Glutamatergic neuron (in vitro differentiated cells): ENCODE measurements at regions not wholly inside any gene's neighbourhood (a gene's known extent, or its start where the extent isn't known, plus 50 kb on each side); places are given as distances from the start of the nearest gene placed in this dataset.
A peak's percentile ranks its signal among the peaks of the same experiment; 100 is the strongest.

Experiments
- DNase-seq: peaks from one replicate; pipeline ENCODE4 v3.0.0; 2022
- H3K27ac Mint-ChIP-seq: one replicate; pipeline ENCODE4 v1.8.0; 2020; ENCODE audit warnings: mild to moderate bottlenecking, mixed read lengths, inconsistent platforms; ENCODE audit not compliant: unreplicated experiment
- H3K27me3 Mint-ChIP-seq: one replicate; pipeline ENCODE4 v1.8.0; 2020; ENCODE audit warnings: mild to moderate bottlenecking, moderate library complexity, mixed read lengths, inconsistent platforms; ENCODE audit not compliant: unreplicated experiment
- H3K36me3 Mint-ChIP-seq: one replicate; pipeline ENCODE4 v1.8.0; 2020; ENCODE audit warnings: mild to moderate bottlenecking, mixed read lengths, inconsistent platforms; ENCODE audit not compliant: unreplicated experiment
- H3K4me1 Mint-ChIP-seq: one replicate; pipeline ENCODE4 v1.8.0; 2020; ENCODE audit warnings: mild to moderate bottlenecking, low read depth, mixed read lengths, inconsistent platforms; ENCODE audit not compliant: unreplicated experiment
- H3K4me3 Mint-ChIP-seq: one replicate; pipeline ENCODE4 v1.8.0; 2020; ENCODE audit warnings: mild to moderate bottlenecking, mixed read lengths, inconsistent platforms; ENCODE audit not compliant: unreplicated experiment
- H3K9me3 Mint-ChIP-seq: one replicate; pipeline ENCODE4 v1.8.0; 2020; ENCODE audit warnings: mild to moderate bottlenecking, moderate library complexity, mixed read lengths, inconsistent platforms; ENCODE audit not compliant: unreplicated experiment
- CTCF ChIP-seq: fragments of 200-600 bp; sonication (generic); IDR thresholded peaks from one replicate; pipeline ENCODE4 v1.5.0; 2021; ENCODE audit not compliant: partially characterized antibody, unreplicated experiment

- Mint-ChIP-seq H3K9me3 (peaks cover 13% of the 10 kb centered on the region), H3K27me3 (no peaks in the 10 kb centered on the region), H3K4me3 (no peak overlapping the region), H3K4me1 (no peaks in the 10 kb centered on the region), H3K36me3 (peaks cover 4% of the 10 kb centered on the region), H3K27ac (no peak overlapping the region)
- no peak for DNase-seq
- TF ChIP-seq CTCF, result no peak
Measured at GRCh38 chr19:57050863-57051262, 68.9 kb upstream of the USP29 start.

GRCh38 chr19:57052081-57052480 is 67.7 kb upstream of the USP29 start:
- no peaks in the 10 kb centered on the region for H3K36me3 Mint-ChIP-seq
- no peak overlapping the region for H3K4me3 Mint-ChIP-seq
- no peak for DNase-seq

GRCh38 chr19:57053401-57053800 is 66.4 kb upstream of the USP29 start:
- no peak for TF ChIP-seq CTCF
- Mint-ChIP-seq H3K4me3 (no peak overlapping the region), H3K27me3 (peaks cover 2% of the 10 kb centered on the region), H3K36me3 (no peaks in the 10 kb centered on the region), H3K4me1 (peaks cover 1% of the 10 kb centered on the region), H3K9me3 (peaks cover 10% of the 10 kb centered on the region), H3K27ac (no peak overlapping the region)
- no peak for DNase-seq

More at GRCh38 chr19:57052081-57052480, 67.7 kb upstream of the USP29 start:
- H3K9me3 Mint-ChIP-seq, result peaks cover 13% of the 10 kb centered on the region
- no peaks in the 10 kb centered on the region for H3K27me3 Mint-ChIP-seq
- peaks cover under 1% of the 10 kb centered on the region for H3K4me1 Mint-ChIP-seq
- no peak overlapping the region for H3K27ac Mint-ChIP-seq
- no peak for TF ChIP-seq CTCF

- Mint-ChIP-seq H3K27ac (no peak overlapping the region), H3K36me3 (no peaks in the 10 kb centered on the region), H3K9me3 (peaks cover 10% of the 10 kb centered on the region), H3K4me3 (no peak overlapping the region), H3K27me3 (peaks cover 3% of the 10 kb centered on the region), H3K4me1 (peaks cover 1% of the 10 kb centered on the region)
- TF ChIP-seq CTCF, result no peak
- DNase-seq, result no peak
Measured at GRCh38 chr19:57055956-57056355, 63.8 kb upstream of the USP29 start.

GRCh38 chr19:57057036-57057686 is 62.6 kb upstream of the USP29 start:
- H3K4me1 Mint-ChIP-seq, result peaks cover 1% of the 10 kb centered on the region
- H3K27ac Mint-ChIP-seq, result no peak overlapping the region
- no peak for TF ChIP-seq CTCF
- no peak overlapping the region for H3K4me3 Mint-ChIP-seq
- DNase-seq, result peak; percentile 39
- H3K36me3 Mint-ChIP-seq, result no peaks in the 10 kb centered on the region
- peaks cover 15% of the 10 kb centered on the region for H3K9me3 Mint-ChIP-seq
- H3K27me3 Mint-ChIP-seq, result peaks cover 3% of the 10 kb centered on the region
